D341Med (cell line): ENCODE measurements at regions not wholly inside any gene's neighbourhood (a gene's known extent, or its start where the extent isn't known, plus 50 kb on each side); places are given as distances from the start of the nearest gene placed in this dataset.
"Not testable (repeated sequence)": the region's sequence is repeated elsewhere in the genome, so short reads cannot be mapped to it uniquely, and the experiment has no call there.

Source experiments
- DNase-seq: peaks from one replicate; pipeline ENCODE4 v3.0.0; 2012; ENCODE audit warnings: low spot score

DNA sequence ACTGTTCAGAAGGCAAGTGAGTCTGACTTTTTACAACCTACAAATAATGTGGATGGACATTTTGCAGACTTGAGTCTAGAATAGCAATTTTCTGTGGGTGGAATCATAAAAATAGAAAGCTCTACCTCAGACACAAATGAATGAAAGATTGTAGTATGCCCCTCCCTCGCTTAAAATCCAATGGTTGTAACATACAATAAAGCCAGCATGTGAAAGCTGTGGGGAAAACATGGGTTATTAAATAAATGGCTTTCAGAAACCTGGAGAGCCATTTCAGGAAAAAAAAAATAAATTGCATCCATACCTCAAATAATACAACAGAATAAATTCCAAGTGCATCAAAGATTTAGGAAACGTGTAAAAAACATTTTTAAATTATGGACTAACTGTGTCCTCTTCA, 123.1 kb upstream of the MON1B start:
- no peak for DNase-seq

DNA sequence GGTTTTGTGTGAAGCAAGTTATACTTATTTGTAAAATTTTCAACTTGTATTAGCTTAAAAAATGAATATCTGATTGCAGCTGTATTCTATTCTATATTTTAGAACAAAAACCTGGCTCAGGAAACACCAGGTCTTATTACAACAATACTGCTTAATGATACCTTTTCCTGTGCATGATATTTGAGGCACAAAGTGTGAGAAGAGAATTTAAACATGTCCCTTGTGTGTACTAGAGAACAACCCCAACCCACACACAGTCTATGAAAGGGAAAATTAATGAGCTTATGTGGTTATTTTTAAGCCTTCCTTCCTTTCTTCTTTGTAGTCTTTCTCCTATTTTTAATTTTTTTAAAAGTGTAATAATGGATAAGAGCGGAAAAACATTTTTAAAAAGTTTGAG, 122.6 kb upstream of the MON1B start:
- no peak for DNase-seq

DNA sequence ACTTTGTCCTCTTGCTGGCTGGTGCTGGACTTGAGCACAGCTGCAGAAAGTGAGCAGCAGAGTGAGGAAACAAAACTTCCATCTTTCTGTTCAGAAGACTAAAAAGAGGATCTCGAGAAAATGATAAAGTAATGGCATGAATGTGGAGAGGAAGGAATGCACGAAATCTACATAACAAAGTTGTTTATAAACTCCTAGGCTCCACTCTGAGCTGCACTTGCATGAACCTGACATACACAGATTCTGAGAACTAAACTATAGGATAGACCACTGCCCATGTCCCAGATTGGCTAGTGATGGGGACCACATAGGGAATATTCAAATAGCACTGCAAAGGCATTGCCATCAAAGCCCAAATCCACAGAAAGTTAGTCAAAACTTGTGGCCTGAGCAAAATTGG, 121.1 kb upstream of the MON1B start:
- DNase-seq = no peak

DNA sequence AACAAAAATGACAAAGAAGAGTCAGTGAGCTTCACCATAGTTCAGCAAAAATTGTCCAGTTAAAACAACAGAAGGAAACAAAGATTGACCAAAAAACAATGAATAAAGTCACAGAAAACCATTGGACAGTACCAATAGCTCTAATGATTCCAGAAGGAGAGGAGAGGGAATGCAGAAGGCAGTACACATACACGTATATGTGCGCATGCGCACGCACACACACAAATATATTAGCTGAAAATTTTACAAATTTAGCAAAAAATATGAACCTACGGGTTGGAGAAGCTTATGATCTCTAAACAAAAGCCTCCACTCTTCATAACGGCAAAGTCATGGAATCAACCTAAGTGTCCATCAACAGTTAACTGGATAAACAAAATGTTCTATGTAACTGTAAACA, 120.3 kb upstream of the MON1B start:
- DNase-seq = no peak

DNA sequence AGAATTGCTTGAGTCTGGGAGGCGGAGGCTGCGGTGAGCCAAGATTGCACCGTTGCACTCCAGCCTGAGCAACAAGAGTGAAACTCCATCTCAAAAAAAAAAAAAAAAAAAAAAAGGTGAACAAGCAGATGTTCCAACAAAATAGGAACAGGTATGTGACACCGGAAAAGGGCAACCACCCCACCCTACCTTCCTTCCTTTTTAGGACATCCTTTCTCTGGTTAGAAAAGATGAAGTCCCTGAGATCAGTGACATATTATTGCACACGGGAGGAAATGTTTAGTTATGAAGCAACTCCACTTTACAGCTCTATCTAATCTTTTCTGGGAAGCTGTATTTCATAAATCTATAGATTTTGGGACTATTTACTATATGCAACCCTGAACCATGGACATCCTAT, 114.2 kb upstream of the MON1B start:
- no peak for DNase-seq

DNA sequence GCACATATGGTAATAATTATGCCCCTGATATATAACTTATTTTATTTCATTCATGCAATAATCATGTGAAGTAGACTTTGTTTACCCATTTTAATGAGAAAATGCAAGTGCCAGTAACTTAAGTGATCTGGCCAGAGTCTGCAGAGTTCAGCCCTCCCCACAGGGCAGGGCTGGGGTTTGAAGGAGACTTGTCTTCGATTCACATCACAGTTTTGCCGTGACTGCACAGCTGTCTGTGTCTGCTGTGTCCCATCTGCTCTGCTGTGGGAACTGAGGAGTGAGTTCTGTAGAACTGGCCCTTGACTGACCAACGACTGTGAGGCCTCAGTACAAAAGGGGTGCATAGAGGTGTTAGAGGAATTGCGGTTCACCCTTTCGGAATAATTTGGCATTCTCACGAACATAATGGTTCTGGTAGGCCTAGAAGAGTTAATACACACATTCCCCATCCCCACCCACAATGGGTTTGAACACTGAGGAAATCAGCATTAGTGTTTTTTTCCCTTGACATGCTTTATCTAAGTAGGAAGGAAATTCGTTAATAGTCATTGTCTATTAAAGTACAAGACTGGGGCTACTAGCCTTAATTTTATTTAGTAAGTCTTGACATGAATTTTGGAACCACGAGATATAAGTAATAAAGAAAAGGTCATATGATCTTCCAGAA, 113.6 kb upstream of the MON1B start:
- DNase-seq = no peak

DNA sequence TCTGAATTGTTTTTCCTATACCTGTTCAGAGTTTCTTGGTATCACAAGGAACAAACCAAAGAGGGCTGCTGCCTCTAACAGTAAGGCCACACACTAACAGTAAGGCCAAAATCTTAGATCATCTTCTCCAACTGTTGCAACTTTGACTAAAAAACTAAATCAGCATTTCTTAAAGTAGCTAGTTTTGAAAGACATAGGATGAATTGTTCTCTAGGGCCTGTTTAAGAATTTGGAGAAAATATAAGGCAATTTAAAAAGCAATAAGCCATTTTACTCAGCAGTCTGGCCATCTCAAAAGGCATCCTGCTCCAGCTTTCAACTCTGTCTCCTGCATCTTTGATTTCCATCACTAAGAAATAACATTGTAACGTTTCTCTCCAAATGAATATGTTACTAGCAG, 105.0 kb upstream of the MON1B start:
- no peak for DNase-seq

DNA sequence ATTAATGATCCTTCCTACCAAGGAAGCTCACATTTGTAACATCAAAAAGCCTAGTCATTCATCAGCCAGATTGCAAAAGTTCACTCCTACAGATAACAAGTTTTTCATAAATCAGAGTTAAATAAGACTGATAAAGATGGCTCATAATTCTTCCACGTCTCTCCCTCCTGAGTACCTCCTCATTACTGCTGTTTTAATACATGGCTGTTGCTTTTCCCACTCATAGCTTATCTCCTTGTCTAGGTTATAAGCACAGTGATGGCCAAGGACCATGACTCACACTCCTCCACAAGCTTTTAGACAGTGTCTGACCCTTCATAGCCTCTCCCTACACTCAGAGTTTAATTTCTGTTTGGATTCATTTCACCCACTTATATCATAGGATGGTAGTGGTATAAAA, 100.9 kb upstream of the MON1B start:
- no peak for DNase-seq

DNA sequence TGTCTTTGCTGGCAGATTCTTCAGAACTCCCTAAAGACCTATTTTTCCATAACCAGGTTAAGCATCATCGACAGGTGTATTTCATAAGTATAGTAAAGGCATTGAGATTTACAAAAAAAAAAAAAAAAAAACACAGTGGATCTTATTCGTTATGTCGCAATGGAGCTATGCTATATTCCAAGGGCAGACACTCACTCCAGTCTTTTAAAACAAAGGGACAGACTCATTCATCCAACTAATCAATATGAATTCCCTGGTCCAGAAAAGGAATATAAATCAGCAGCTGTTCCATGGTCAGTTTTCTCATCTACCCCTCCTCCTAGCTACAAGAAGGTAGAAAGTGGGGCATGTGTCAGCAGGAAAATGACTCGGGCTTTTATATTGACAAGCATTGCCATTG, 97.7 kb upstream of the MON1B start:
- no peak for DNase-seq

DNA sequence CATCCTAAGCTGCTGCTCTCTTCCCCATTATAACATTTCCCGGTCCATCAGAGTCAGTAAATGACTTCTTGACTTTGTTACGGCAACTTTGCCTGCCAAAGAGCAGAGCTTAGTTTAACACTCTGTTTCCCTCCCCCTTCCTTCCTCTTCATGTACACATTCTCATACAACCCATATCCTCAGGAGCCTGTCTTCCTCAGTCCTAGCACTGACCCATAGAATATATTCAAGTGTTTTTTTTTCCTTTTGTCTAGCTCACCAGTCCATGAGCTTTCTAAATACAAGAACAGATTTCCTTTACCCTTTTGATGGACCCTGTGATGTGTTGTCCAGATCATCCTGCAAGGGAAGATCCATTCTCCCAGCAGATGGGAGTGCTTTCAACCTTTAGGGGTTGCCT, 97.0 kb upstream of the MON1B start:
- DNase-seq = no peak

DNA sequence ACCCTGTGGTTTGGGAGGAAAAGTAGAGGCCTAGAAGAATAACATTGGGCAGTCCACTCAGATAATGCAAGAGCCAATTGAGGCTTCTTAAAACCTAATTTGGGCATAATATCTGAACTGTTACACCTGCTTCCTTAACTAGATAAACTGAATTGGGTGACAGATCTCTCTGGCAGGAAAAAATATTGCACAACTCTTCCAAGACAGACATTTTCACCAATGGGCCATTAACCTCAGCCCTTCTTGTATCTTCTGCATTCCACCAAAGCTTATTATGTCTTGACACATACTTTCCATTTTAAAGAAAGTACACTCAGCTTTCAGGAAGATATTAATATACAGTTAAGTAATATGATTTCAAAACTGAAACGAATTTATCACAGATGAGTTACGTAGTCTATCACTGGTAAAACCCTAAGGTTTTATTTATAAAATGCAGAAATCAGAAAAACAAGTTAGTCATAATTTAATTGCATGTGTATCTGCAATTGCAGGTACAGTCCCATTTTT, 79.9 kb upstream of the MON1B start:
- DNase-seq = no peak

DNA sequence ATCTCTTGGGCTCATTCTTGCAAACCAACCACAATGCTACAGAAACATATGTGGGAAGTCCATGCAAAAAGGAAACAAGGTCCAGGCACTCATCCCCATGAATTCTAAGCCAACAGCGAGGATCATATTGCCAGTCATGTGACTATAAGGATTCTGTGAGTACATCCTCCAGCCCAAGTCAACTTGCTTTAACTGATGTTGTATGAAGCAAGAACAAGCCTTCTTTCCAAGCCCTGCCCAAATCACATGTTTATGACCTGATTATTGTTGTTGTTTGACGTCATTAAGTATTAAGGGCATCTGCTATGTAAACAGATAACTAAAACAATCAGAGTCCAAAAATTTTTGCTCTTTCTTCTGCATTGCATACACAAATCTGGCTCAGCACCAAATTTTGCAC, 78.2 kb upstream of the MON1B start:
- DNase-seq = no peak

DNA sequence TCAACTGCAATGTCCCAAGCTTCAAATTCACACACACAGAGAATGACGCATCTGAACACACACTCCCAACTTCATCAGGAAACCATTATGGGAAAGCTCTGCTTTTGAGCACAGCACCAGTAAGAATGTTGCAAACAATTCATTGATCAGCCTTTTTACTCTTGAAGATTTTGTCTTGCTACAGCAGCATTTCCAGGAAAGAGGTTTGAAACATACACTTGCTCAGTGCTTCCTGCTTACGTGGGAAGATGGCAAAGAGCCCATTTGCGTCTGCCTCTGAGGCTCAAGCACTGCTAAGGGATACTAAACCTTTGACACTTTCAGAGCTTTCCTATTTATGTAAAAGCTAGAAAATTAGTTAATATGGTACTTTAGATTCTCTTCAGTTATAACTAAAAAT, 77.2 kb upstream of the MON1B start:
- no peak for DNase-seq

DNA sequence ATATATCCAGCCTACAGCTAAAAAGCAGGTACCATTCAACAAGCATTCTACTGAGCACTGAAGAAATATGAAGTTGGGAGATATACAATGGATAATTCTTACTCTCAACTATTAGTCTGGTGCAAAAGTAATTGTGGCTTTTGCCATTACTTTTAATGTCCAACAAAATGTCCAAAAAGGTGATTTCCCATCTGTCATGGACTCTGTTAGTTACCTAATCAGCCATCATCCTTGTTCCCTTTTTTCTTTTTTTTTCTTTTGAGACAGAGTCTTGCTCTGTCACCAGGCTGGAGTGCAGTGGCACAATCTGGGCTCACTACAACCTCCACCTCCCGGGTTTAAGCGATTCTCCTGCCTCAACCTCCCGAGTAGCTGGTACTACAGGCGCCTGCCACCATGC, 76.6 kb upstream of the MON1B start:
- DNase-seq = not testable (repeated sequence)

DNA sequence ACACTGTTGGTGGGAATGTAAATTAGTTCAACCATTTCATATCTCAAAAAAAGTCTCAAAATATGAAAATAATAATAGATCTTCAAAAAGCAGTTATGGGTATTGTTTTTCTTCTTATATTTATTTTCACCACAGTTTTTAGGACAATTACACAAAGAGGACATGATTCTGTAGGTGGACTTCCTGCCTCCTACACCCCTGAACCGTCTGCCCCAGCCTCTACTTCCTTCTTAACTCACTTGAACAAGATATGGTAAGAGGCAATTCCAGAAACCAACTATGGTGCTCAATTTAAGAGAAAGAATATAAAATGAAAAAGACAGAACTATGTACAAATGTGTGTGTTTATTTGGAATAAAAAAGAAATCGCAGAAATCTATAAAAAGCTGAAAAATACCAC, 74.1 kb upstream of the MON1B start:
- DNase-seq = no peak

DNA sequence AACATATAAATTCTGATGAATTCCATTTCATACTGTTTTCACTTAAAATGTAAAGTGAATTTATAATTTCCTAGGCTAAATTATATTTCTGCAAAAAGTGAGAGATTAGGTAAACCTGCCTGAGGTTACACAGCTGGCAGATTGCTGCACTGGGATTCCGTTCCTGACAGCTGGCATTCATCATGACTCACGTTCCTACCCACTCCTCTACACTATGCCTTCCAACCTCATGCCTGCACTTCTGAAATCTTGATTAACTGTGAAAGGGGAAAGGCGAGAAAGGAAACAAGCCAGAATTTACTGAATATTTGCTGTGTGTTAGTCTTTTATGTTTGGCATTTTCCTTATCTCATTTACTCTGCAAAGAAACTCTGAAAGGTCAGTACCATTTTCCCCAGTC, 73.3 kb upstream of the MON1B start:
- no peak for DNase-seq

DNA sequence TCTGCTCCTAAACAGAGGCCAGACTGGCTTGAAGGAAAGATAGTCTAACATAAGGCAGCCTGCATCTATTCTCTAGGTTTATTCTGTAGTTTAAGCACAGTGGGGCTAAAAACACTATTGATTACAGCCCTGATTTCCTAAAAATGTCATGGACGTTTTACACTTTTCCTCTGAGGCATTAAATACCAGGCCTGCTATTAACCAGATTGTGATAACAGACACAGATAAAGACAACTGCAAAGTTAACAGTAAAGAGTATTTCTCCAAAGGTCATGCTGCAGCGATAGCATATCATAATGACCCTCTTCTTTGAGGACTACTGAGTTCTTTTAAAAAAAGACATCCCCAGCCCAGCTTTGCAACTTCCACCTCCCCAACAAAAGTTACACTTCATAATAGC, 59.6 kb upstream of the MON1B start:
- DNase-seq = no peak

DNA sequence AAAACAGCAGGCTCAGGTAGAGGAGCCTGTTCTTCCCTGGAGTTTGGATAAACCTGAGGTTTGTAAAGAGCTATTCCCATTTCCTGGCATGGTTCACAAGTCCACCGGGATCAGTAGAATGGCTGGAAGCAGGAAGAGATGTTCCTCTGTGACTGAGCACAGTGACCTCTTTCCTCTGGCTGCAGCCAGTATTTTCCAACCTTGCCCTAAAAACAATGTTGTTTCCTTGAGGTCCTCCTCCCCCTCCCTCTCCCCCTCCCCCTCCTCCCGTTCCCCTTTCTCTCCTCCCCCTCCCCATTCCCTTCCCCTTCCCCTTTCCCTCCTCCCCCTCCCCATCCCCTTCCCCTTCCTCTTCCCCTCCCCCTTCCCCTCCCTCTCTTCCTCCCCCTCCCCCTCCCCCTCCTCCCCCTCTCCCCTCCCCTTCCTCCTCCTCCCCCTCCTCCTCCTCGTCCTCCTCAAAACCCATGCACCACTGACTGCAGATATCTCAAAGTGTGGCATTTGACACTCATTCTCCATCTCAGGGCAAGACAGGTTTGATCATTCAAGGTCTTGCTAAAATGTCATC, 58.9 kb upstream of the MON1B start:
- no peak for DNase-seq

DNA sequence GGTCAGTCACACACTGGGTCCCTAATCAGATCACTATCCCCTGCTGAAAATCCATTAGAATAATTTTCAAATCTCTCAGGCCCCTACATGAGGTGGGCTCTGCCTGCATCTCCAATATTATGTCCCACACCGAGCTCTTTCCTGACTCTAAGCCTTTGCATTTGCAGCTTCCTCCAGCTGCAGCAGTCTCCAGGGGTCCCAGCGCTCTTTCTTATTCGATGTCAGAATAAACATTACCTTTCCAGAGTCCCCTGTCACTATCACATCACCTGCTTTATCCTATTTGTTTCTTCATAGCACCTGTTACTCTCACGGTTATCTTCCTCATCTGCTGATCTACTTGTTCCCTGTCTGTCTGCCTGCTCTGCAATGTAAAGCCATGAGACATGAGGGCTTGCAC, 57.3 kb upstream of the MON1B start:
- no peak for DNase-seq

DNA sequence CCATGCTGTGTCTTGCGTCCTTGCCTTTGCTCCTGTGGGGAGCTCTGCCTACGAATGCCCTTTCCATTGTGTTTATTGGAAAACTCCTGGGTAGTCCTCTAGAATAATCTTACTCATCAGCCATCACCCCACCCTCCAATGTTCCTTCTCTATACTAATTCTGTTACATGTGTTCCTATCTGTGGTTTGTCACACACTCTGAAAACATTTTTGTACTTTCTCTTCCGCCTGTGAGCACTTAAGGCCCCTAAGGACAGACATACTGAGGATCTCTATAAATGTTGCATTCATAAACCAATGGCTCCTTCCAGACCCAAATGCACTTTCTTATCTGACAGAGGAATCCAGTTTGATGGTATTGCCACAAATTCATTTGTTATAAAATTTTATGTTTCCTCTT, 53.9 kb upstream of the MON1B start:
- no peak for DNase-seq
